K562 (cell line): ENCODE measurements at regions not wholly inside any gene's neighbourhood (a gene's known extent, or its start where the extent isn't known, plus 50 kb on each side); places are given as distances from the start of the nearest gene placed in this dataset.

Experiments used
- ATAC-seq: fragments of 200-7000 bp; cut with Tn5 transposase; 3 replicates; pipeline ENCODE4 v1.9.1; 2020; ENCODE audit warnings: moderate library complexity
- BruUV-seq: library from RNA; stranded (reverse); fragments of 400-500 nt; replicated peaks from 2 replicates; lab custom pipeline; 2021; lab: Mats Ljungman, UMichigan
- CTCF ChIA-PET: fragments of 300-600 bp; formaldehyde crosslinking; extraction: SDS; loops from one replicate; lab custom pipeline; 2021; ENCODE audit warnings: low intra/inter-chr PET ratio; lab: Yijun Ruan, JAX
- POLR2A ChIA-PET: fragments of 300-600, 350-650 bp; sonication (Branson Sonifier 250); formaldehyde crosslinking; extraction: SDS; loops from one replicate; lab custom pipeline; 2021; ENCODE audit warnings: antibody characterized with exemption, inconsistent platforms; lab: Yijun Ruan, JAX
- DNase-seq, 4 experiments: peaks; one replicate each; pipeline versions ENCODE4 v3.0.0 to v3.0.0-alpha.2; 2011 to 2018; ENCODE audit warnings: low spot score in 3 of 4, mixed read lengths in 3 of 4; ENCODE audit errors: extremely low read depth in 1 of 4
- FAIRE-seq: peaks from 2 replicates; lab custom pipeline; 2011; peaks lifted over from hg19 to GRCh38; lab: Jason Lieb, UNC
- H2AFZ ChIP-seq: 2 replicates; pipeline ENCODE4 v1.6.0; 2011; ENCODE audit warnings: low read depth, low read length, control low read depth, inconsistent platforms
- H3K27ac ChIP-seq: fragments of 200-600 bp; 3 replicates; pipeline ENCODE4 v1.8.0; 2011; ENCODE audit warnings: low read depth, mild to moderate bottlenecking, control low read depth, inconsistent platforms, low read length, moderate library complexity, mixed read lengths; ENCODE audit errors: extremely low read depth
- H3K27me3 ChIP-seq, 2 experiments: fragments of 300-600 bp in 1 of 2; 2 replicates in 1 of 2; 3 replicates in 1 of 2; pipeline versions ENCODE4 v1.6.0 to v1.8.0; 2011; ENCODE audit warnings: inconsistent platforms in 2 of 2, low read length in 2 of 2, mild to moderate bottlenecking in 1 of 2, mixed read lengths in 1 of 2, moderate library complexity in 1 of 2; ENCODE audit not compliant: control insufficient read depth in 2 of 2, insufficient read depth in 2 of 2
- H3K36me3 ChIP-seq: fragments of 300-600 bp; 3 replicates; pipeline ENCODE4 v1.8.0; 2011; ENCODE audit warnings: mild to moderate bottlenecking, low read length, inconsistent platforms; ENCODE audit not compliant: control insufficient read depth, insufficient read depth
- H3K4me1 ChIP-seq, 2 experiments: fragments of 200-600 bp in 1 of 2; replicated peaks in 1 of 2; 2 replicates in 1 of 2; 3 replicates in 1 of 2; pipeline versions ENCODE4 v1.5.1 to v1.8.0; 2011; ENCODE audit warnings: inconsistent platforms in 2 of 2, low read length in 2 of 2, mild to moderate bottlenecking in 1 of 2, mixed read lengths in 1 of 2, moderate library complexity in 1 of 2; ENCODE audit not compliant: control insufficient read depth in 2 of 2, insufficient read depth in 2 of 2
- H3K4me2 ChIP-seq: 2 replicates; pipeline ENCODE4 v1.6.1; 2011; ENCODE audit warnings: low read length, control low read depth, inconsistent platforms, mixed read lengths; ENCODE audit not compliant: insufficient read depth
- H3K4me3 ChIP-seq: fragments of 200-600 bp; sonication (generic), shearing (Covaris generic); 2 replicates; pipeline ENCODE4 v1.5.1; 2016; ENCODE audit warnings: control low read depth, inconsistent platforms
- H3K79me2 ChIP-seq: fragments of 200-600 bp; 3 replicates; pipeline ENCODE4 v1.8.0; 2011; ENCODE audit warnings: low read length, inconsistent platforms; ENCODE audit not compliant: control insufficient read depth, insufficient read depth
- H3K9ac ChIP-seq, 2 experiments: 2 replicates each; pipeline versions ENCODE4 v1.6.0 to v1.6.1; 2011; ENCODE audit warnings: low read depth in 2 of 2, low read length in 2 of 2, control low read depth in 1 of 2, inconsistent platforms in 1 of 2, mild to moderate bottlenecking in 1 of 2, mixed read lengths in 1 of 2; ENCODE audit not compliant: insufficient read depth in 1 of 2
- H3K9me1 ChIP-seq: one replicate; pipeline ENCODE4 v1.6.0; 2011; ENCODE audit warnings: inconsistent platforms, mild to moderate bottlenecking, low read length, moderate library complexity; ENCODE audit not compliant: control insufficient read depth, insufficient read depth
- H3K9me3 ChIP-seq: replicated peaks from 2 replicates; pipeline ENCODE4 v1.5.1; 2011; ENCODE audit warnings: low read depth, low read length, inconsistent platforms; ENCODE audit not compliant: control insufficient read depth, insufficient read depth
- H4K20me1 ChIP-seq: replicated peaks from 2 replicates; pipeline ENCODE4 v1.6.1; 2011; ENCODE audit warnings: low read length, inconsistent platforms, mixed read lengths; ENCODE audit not compliant: control insufficient read depth, insufficient read depth
- BHLHE40 ChIP-seq: IDR thresholded peaks from 2 replicates; pipeline ENCODE4 v1.6.1; 2011; ENCODE audit warnings: low read length, improper control_type of control experiment
- CEBPG ChIP-seq, 3 experiments: fragments of 200-800 bp in 1 of 3; sonication (Bioruptor generic) in 1 of 3; sonication (generic) in 1 of 3; formaldehyde crosslinking in 1 of 3; IDR thresholded peaks in 2 of 3; conservative IDR thresholded peaks in 1 of 3; 2 replicates each; pipeline versions ENCODE4 v1.6.1 to v1.8.0; 2016 to 2022; ENCODE audit warnings: missing compliant biosample characterization in 2 of 3, missing genetic modification characterization in 2 of 3, mild to moderate bottlenecking in 1 of 3, missing genetic modification reagents in 1 of 3
- FOXP1 ChIP-seq: sonication (generic); formaldehyde crosslinking; IDR thresholded peaks from 2 replicates; pipeline ENCODE4 v1.8.0; 2022; ENCODE audit warnings: mild to moderate bottlenecking, missing genetic modification reagents
- MED1 ChIP-seq: sonication (generic); formaldehyde crosslinking; IDR thresholded peaks from 2 replicates; pipeline ENCODE4 v1.8.1; 2023; ENCODE audit warnings: missing genetic modification reagents, borderline replicate concordance
- MTA3 ChIP-seq: fragments of 450-650 bp; formaldehyde crosslinking; IDR thresholded peaks from 2 replicates; pipeline ENCODE4 v1.6.1; 2017; ENCODE audit warnings: mild to moderate bottlenecking, borderline replicate concordance
- SAP30 ChIP-seq: fragments of 200-600 bp; sonication (generic); IDR thresholded peaks from 2 replicates; pipeline ENCODE4 v1.6.1; 2012; ENCODE audit warnings: borderline replicate concordance, low read depth, mild to moderate bottlenecking, moderate library complexity, low read length, control low read depth, inconsistent platforms; ENCODE audit not compliant: insufficient read depth, poor library complexity, severe bottlenecking
- SPI1 ChIP-seq: IDR thresholded peaks from 2 replicates; pipeline ENCODE4 v1.6.1; 2011; ENCODE audit warnings: low read depth, low read length, control low read depth, borderline replicate concordance
- ZC3H11A ChIP-seq: IDR thresholded peaks from 2 replicates; pipeline ENCODE4 v1.6.1; 2012; ENCODE audit warnings: low read depth, low read length, improper control_type of control experiment
- ZNF184 ChIP-seq: sonication (generic); formaldehyde crosslinking; IDR thresholded peaks from 2 replicates; pipeline ENCODE4 v1.5.0; 2020; ENCODE audit warnings: missing genetic modification reagents
- WGBS: fragments of 100-300 bp; shearing (Covaris generic); methylation state at CpG from one replicate; pipeline ENCODE4 v1.1.6; 2016; ENCODE audit warnings: low coverage, mixed read lengths; ENCODE audit not compliant: insufficient coverage; ENCODE audit errors: missing lambda C conversion rate; 5-methylcytosine and 5-hydroxymethylcytosine counted together
- in situ Hi-C: fragments of 300-500 bp; cut with MboI; formaldehyde crosslinking; loops from 4 replicates; pipeline ENCODE4 v1.15.0; 2018; ENCODE audit warnings: inconsistent platforms, mixed read lengths
- intact Hi-C: fragments of 100-400 bp; cut with micrococcal nuclease; formaldehyde crosslinking; loops from 2 replicates; pipeline ENCODE4 v1.14.2; 2022
- TF ChIP-seq, protein P1 (sequence below): sonication (generic); formaldehyde crosslinking; IDR thresholded peaks from 2 replicates; pipeline ENCODE4 v1.8.1; 2023; ENCODE audit warnings: mild to moderate bottlenecking, missing genetic modification reagents, moderate library complexity
- TF ChIP-seq, protein P2 (sequence below), 2 experiments: fragments of 450-650 bp in 1 of 2; sonication (generic) in 1 of 2; formaldehyde crosslinking in 1 of 2; IDR thresholded peaks in 1 of 2; conservative IDR thresholded peaks in 1 of 2; 2 replicates each; pipeline versions ENCODE4 v1.6.1 to v1.8.1; 2016 to 2023; ENCODE audit warnings: mild to moderate bottlenecking in 2 of 2, moderate library complexity in 2 of 2, inconsistent platforms in 1 of 2, missing genetic modification reagents in 1 of 2
- TF ChIP-seq, protein P3 (sequence below), 2 experiments: fragments of 450-650 bp; IDR thresholded peaks; 2 replicates each; pipeline ENCODE4 v1.6.1; 2016; ENCODE audit warnings: mild to moderate bottlenecking in 2 of 2, borderline replicate concordance in 1 of 2, low read depth in 1 of 2, moderate library complexity in 1 of 2

DNA sequence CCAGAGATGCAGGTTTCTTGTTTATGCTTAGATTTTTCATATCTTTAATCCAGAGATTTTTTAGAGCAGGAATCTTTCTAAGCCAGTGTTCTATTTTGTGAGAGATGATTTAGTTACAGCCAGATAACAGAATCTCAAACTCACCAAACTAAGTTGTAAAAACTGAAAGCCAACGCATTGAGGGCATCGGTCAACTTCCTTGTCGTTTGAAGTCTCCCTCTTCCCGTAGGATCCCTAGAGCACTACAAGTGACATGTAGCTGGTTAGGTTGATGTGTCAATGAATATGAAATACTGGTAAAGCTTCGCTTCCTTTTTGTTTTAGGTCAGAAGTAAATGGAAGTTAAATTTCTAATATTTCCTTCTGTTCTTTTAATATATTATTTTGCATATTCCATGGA is 139.6 kb downstream of the YIPF5 start:
- no peak overlapping the region for H2AFZ ChIP-seq
- CTCF ChIA-PET, result no interaction called here
- TF ChIP-seq CEBPG (CRISPR knock-in tag; IDR thresholded peaks at IDR 0.05) (no peak), CEBPG (tag; conservative IDR thresholded peaks at IDR 0.05 in 1 of 2, IDR thresholded peaks at IDR 0.05 in 1 of 2) (no peak), MED1 (CRISPR knock-in tag) (no peak), MTA3 (no peak), ZC3H11A (no peak), SAP30 (no peak), BHLHE40 (no peak), ZNF184 (no peak), SPI1 (no peak), FOXP1 (CRISPR knock-in tag) (no peak)
- TF ChIP-seq, protein P1, sequence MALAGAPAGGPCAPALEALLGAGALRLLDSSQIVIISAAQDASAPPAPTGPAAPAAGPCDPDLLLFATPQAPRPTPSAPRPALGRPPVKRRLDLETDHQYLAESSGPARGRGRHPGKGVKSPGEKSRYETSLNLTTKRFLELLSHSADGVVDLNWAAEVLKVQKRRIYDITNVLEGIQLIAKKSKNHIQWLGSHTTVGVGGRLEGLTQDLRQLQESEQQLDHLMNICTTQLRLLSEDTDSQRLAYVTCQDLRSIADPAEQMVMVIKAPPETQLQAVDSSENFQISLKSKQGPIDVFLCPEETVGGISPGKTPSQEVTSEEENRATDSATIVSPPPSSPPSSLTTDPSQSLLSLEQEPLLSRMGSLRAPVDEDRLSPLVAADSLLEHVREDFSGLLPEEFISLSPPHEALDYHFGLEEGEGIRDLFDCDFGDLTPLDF, result no peak
- TF ChIP-seq, protein P2, sequence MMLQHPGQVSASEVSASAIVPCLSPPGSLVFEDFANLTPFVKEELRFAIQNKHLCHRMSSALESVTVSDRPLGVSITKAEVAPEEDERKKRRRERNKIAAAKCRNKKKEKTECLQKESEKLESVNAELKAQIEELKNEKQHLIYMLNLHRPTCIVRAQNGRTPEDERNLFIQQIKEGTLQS (IDR thresholded peaks at IDR 0.05), result no peak
- TF ChIP-seq, protein P2 (CRISPR knock-in tag; conservative IDR thresholded peaks at IDR 0.05), result no peak
- TF ChIP-seq, protein P3, sequence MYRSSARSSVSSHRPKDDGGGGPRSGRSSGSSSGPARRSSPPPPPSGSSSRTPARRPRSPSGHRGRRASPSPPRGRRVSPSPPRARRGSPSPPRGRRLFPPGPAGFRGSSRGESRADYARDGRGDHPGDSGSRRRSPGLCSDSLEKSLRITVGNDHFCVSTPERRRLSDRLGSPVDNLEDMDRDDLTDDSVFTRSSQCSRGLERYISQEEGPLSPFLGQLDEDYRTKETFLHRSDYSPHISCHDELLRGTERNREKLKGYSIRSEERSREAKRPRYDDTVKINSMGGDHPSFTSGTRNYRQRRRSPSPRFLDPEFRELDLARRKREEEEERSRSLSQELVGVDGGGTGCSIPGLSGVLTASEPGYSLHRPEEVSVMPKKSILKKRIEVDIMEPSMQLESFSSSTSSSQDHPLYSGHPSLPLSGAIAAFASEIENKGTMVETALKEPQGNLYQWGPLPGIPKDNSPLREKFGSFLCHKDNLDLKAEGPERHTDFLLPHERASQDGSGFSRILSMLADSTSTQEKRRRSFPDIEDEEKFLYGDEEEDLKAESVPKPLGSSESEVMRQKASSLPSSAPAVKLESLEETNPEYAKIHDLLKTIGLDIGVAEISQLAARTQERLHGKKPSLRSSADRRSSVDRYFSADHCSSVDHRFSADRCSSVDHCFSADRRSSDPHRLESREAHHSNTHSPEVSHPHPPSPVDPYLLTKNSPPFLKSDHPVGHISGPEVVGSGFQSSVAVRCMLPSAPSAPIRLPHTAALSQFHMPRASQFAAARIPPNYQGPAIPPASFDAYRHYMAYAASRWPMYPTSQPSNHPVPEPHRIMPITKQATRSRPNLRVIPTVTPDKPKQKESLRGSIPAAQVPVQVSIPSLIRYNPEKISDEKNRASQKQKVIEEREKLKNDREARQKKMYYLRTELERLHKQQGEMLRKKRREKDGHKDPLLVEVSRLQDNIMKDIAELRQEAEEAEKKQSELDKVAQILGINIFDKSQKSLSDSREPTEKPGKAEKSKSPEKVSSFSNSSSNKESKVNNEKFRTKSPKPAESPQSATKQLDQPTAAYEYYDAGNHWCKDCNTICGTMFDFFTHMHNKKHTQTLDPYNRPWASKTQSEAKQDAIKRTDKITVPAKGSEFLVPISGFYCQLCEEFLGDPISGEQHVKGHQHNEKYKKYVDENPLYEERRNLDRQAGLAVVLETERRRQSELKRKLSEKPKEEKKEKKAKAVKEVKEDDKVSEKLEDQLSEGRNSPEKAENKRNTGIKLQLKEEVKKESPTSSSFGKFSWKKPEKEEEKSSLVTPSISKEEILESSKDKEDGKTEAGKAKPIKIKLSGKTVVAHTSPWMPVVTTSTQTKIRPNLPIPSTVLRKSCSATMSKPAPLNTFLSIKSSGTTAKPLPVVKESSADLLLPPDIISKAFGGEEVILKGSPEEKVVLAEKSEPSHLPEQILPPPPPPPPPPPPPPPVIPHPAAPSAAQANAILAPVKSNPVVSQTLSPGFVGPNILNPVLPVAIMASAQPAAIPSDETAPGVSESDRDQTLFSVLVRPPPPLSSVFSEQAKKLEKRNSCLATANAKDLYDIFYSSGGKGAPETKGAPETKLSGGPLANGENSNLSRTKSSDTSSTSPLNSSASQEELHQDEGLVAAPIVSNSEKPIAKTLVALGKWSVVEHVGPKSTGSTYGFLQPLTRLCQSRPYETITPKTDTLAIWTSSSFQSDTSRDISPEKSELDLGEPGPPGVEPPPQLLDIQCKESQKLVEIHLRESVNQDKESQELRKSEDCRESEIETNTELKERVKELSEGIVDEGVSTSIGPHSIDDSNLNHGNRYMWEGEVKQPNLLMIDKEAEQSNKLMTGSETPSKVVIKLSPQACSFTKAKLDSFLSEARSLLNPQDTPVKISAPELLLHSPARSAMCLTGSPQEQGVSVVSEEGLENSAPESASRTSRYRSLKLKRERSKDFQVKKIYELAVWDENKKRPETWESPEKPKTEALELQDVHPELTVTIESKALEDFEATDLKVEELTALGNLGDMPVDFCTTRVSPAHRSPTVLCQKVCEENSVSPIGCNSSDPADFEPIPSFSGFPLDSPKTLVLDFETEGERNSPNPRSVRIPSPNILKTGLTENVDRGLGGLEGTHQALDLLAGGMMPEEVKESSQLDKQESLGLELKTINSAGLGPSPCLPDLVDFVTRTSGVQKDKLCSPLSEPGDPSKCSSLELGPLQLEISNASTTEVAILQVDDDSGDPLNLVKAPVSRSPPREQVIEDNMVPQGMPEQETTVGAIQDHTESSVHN (IDR thresholded peaks at IDR 0.05; ENCODE audit: borderline replicate concordance in 1 of 2, low read depth in 1 of 2), result no peak

More for the DNA sequence above, 139.6 kb downstream of the YIPF5 start:
- BruUV-seq, result no TSS peak
- Histone ChIP-seq H3K36me3 (no peaks in the 10 kb centered on the region), H3K27ac (no peak overlapping the region), H3K4me3 (no peak overlapping the region), H3K79me2 (no peaks in the 10 kb centered on the region), H3K9me3 (no peaks in the 10 kb centered on the region), H3K27me3 (no peaks in the 10 kb centered on the region), H4K20me1 (no peaks in the 10 kb centered on the region), H3K9me1 (no peaks in the 10 kb centered on the region), H3K9ac (no peak overlapping the region), H3K4me1 (no peaks in the 10 kb centered on the region), H3K4me2 (no peak overlapping the region)
- FAIRE-seq (no peak), DNase-seq (no peak), ATAC-seq (no peak)
- POLR2A ChIA-PET, result no interaction called here
- intact Hi-C loops (no loop called here), in situ Hi-C loops (no loop called here)
- 2% methylated on average over 5 of the region's 5 CpGs for WGBS
